ENCODE measurements at regions not wholly inside any gene's neighbourhood (a gene's known extent, or its start where the extent isn't known, plus 50 kb on each side); places are given as distances from the start of the nearest gene placed in this dataset.

GRCh38 chr4:165768281-165768680 is 104.8 kb upstream of the TLL1 start:
- ATAC-seq (ENCODE audit: poor library complexity), result no peak
- ChIA-PET POLR2A (no interaction called here), CTCF (no interaction called here)
- no peak overlapping the region for H3K27ac Mint-ChIP-seq
- no peaks in the 10 kb centered on the region for H3K4me1 Mint-ChIP-seq (ENCODE audit: low read depth)
- Histone ChIP-seq H3K27me3 (ENCODE audit: control insufficient read depth in 1 of 2, insufficient read depth in 2 of 2, low read length in 2 of 2) (no peaks in the 10 kb centered on the region), H3K36me3 (ENCODE audit: insufficient read depth, low read length) (no peaks in the 10 kb centered on the region), H3K4me3 (ENCODE audit: low read length) (no peak overlapping the region), H3K4me1 (ENCODE audit: insufficient read depth, low read length) (no peaks in the 10 kb centered on the region), H3K27ac (ENCODE audit: low read depth in 1 of 2, low read length in 2 of 2) (no peak overlapping the region), H3K9me3 (ENCODE audit: control insufficient read depth in 1 of 2, insufficient read depth in 1 of 2, low read length in 2 of 2) (peaks cover 0 to 4% of the 10 kb centered on the region in 2 experiments)
- H3K9me3 Mint-ChIP-seq, result no peaks in the 10 kb centered on the region
- DNase-seq, result no peak
- intact Hi-C loops (cut with DNase I, micrococcal nuclease), result no loop called here
- no peaks in the 10 kb centered on the region for H3K36me3 Mint-ChIP-seq (ENCODE audit: low read depth)
- TF ChIP-seq, protein P1, sequence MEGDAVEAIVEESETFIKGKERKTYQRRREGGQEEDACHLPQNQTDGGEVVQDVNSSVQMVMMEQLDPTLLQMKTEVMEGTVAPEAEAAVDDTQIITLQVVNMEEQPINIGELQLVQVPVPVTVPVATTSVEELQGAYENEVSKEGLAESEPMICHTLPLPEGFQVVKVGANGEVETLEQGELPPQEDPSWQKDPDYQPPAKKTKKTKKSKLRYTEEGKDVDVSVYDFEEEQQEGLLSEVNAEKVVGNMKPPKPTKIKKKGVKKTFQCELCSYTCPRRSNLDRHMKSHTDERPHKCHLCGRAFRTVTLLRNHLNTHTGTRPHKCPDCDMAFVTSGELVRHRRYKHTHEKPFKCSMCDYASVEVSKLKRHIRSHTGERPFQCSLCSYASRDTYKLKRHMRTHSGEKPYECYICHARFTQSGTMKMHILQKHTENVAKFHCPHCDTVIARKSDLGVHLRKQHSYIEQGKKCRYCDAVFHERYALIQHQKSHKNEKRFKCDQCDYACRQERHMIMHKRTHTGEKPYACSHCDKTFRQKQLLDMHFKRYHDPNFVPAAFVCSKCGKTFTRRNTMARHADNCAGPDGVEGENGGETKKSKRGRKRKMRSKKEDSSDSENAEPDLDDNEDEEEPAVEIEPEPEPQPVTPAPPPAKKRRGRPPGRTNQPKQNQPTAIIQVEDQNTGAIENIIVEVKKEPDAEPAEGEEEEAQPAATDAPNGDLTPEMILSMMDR (IDR thresholded peaks at IDR 0.05), result no peak
- no peaks in the 10 kb centered on the region for H3K27me3 Mint-ChIP-seq
- no peak overlapping the region for H3K4me3 Mint-ChIP-seq

GRCh38 chr4:165774326-165774725 is 98.7 kb upstream of the TLL1 start:
- POLR2A ChIA-PET, result no interaction called here
- no peaks in the 10 kb centered on the region for H3K36me3 Mint-ChIP-seq (ENCODE audit: low read depth)
- no peaks in the 10 kb centered on the region for H3K4me1 Mint-ChIP-seq (ENCODE audit: low read depth)
- H3K36me3 ChIP-seq (ENCODE audit: insufficient read depth, low read length), result no peaks in the 10 kb centered on the region
- DNase-seq, result no peak
- no peaks in the 10 kb centered on the region for H3K27me3 ChIP-seq (ENCODE audit: control insufficient read depth in 1 of 2, insufficient read depth in 2 of 2, low read length in 2 of 2)
- peaks cover 3% of the 10 kb centered on the region for H3K9me3 Mint-ChIP-seq
- no peak overlapping the region for H3K27ac ChIP-seq (ENCODE audit: low read depth in 1 of 2, low read length in 2 of 2)
- H3K9me3 ChIP-seq (ENCODE audit: control insufficient read depth in 1 of 2, insufficient read depth in 1 of 2, low read length in 2 of 2), result peaks cover 0 to 4% of the 10 kb centered on the region in 2 experiments
- no peaks in the 10 kb centered on the region for H3K4me1 ChIP-seq (ENCODE audit: insufficient read depth, low read length)
- CTCF ChIA-PET, result no interaction called here
- TF ChIP-seq, protein P1 (IDR thresholded peaks at IDR 0.05), result no peak
- no peak overlapping the region for H3K4me3 ChIP-seq (ENCODE audit: low read length)
- intact Hi-C loops (cut with DNase I, micrococcal nuclease), result no loop called here
- no peak overlapping the region for H3K4me3 Mint-ChIP-seq
- no peak for ATAC-seq (ENCODE audit: poor library complexity)
- H3K27ac Mint-ChIP-seq, result no peak overlapping the region
- no peaks in the 10 kb centered on the region for H3K27me3 Mint-ChIP-seq

- no peaks in the 10 kb centered on the region for H3K4me1 Mint-ChIP-seq (ENCODE audit: low read depth)
- no peak overlapping the region for H3K27ac Mint-ChIP-seq
- intact Hi-C loops (cut with DNase I, micrococcal nuclease), result no loop called here
- no peak for DNase-seq
- Histone ChIP-seq H3K4me1 (ENCODE audit: insufficient read depth, low read length) (no peaks in the 10 kb centered on the region), H3K27ac (ENCODE audit: low read depth in 1 of 2, low read length in 2 of 2) (no peak overlapping the region), H3K9me3 (ENCODE audit: control insufficient read depth in 1 of 2, insufficient read depth in 1 of 2, low read length in 2 of 2) (no peaks in the 10 kb centered on the region), H3K36me3 (ENCODE audit: insufficient read depth, low read length) (no peaks in the 10 kb centered on the region), H3K4me3 (ENCODE audit: low read length) (no peak overlapping the region), H3K27me3 (ENCODE audit: control insufficient read depth in 1 of 2, insufficient read depth in 2 of 2, low read length in 2 of 2) (no peaks in the 10 kb centered on the region)
- H3K9me3 Mint-ChIP-seq, result peaks cover 7% of the 10 kb centered on the region
- ATAC-seq (ENCODE audit: poor library complexity), result no peak
- no peaks in the 10 kb centered on the region for H3K36me3 Mint-ChIP-seq (ENCODE audit: low read depth)
- ChIA-PET POLR2A (no interaction called here), CTCF (no interaction called here)
- TF ChIP-seq, protein P1 (IDR thresholded peaks at IDR 0.05), result no peak
- H3K4me3 Mint-ChIP-seq, result no peak overlapping the region
- H3K27me3 Mint-ChIP-seq, result no peaks in the 10 kb centered on the region
Measured at GRCh38 chr4:165779950-165780670, 92.9 kb upstream of the TLL1 start.
